ENCODE measurements at regions not wholly inside any gene's neighbourhood (a gene's known extent, or its start where the extent isn't known, plus 50 kb on each side); places are given as distances from the start of the nearest gene placed in this dataset.
"Not testable (repeated sequence)": the region's sequence is repeated elsewhere in the genome, so short reads cannot be mapped to it uniquely, and the experiment has no call there.

DNA sequence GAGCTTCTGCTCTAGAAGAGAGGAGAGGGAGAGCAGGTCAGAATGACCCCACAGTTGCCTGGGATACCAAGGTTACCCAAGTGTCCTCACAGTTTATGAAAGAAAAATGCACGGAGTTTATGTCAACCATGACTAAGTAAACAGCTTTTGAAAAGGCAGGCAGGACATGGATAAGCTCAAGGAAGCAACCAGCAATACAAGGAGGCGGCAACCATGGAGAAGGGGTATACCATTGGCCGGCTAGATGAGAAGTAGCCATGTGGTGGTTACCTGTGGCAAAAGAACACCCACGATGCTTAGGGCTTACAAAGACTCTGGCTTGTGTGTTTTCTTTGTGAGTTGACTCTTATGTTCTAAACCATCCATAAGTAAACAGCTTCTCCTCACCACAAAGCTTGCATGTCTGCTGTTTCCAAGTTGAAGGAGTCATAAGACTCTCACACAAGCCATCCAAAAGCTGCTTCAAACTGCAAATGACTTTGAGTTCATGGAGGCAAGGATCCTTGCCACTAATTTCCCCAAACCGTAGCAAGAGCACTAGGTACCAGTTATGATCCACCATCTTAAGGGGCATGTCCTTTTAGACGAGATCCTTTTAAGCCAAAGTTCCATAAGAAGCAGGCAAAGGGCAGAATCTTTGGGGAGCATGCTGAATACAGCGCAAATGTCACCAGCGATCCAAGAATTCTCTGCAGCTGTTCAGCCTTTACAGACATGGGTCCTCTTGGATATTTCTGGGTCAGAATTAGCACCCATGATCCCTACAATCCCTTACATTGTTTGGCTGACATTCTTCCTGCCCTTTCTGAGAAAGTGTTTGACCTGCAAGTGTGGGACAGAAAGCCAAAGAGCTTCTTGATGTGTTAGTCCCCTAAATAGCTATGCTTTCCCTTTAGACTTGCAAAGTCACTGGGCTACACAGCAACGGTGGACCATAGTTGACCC is 74.8 kb upstream of the IPO5 start:
- DNase-seq = no peak

DNA sequence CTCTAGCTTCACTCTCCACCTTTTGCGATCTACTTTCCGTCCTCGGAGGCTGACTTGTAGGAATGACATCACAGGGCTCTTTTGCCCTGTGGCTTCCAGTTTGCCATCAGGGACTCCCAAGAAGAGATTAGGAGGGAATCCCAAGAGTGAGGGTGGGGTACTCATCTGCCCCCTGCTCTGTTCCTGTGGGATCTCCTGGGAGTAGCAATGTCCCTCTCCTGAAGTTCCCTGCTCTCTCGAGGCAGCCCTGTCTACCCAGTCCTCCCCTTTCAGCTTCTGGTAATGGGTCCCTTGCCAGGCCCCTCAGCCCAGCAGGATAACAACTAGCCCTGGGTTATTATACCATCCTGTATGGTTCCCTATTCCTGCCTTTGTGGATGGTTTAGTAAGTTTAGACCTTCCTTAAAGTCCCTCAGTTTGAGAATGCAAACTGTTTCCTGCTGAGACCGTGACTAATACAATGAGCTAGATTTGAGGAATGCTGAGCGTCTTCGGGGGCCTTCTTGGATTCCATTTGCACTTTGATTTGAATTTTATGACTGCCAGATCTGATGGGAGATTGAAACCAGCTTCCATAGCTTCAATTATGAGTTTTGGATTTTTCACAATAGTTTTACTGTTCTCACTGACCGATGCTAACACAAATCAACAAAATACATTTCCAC is 73.7 kb upstream of the IPO5 start:
- no peak for DNase-seq

DNA sequence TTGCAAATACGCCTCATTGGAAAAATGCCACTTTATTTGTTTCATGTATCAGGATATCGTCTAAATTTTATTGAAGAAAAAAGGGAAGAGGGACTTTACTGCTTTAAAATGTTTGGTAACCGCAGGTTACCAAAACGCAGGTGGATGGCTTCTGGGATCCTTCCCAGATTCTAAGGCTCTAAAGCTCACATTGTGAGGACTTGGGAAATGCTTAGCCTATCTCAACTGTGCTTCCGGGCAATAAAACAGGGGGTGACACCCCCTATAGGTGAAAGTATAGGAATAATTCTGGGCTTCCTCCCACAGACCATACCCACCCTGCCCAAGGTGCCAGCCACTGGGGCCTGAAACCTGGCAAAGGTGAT is 73.2 kb upstream of the IPO5 start:
- no peak for DNase-seq

GRCh38 chr13:97881556-97881955 is 71.9 kb upstream of the IPO5 start:
- DNase-seq = no peak

DNA sequence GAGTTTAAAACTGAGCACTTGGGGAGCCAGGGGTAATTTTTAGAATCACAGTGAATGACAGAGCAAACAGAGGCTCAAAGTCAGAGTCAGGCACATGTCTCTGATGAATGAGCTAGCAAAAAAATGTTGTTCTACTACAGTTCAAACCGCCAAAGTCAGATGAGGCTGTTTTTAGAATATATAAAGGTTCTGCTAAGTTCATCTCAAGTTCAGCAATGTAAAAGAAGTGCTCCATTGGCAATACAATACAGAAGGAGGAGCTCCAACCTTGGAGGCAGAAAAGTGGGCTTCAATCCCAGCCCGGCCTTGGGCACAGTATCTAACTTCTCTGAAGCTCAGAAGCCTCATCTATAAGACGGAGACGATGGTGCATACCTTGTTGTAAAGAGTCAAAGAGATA is 70.1 kb upstream of the IPO5 start:
- DNase-seq = no peak

DNA sequence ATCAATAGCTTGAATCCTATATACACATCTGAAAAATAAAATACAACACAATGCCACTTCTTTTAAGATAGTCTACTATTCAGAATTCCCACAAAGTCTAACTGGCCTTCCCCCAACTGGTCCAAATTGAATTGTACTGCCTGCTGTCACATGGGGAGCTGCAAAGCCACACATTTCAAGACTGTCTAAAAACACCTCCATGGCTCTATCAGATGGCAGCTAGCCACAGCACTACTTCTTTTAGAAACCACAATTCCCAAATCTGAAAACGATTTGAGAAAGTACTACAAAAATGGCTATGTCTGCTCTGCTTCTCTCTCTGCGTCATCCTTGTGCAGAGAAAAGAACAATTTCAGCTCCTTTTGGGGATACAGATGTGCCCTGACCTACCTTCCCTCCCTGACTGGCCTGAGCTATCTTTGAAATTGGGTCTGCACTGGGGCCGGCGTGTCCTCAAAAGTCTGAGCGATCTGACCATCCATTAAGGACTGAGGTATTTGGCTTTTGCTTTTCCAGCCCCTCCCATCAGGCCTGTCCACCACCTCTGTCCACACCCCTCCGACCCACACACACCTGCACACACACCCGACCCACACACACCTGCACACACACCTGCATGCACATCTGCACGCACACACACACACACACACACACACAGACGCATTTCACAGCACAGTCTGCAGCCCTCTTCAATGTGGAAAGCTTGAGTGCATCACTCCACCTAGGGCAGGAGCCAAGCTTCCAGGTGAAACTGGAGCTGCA is 68.6 kb upstream of the IPO5 start:
- DNase-seq = no peak

DNA sequence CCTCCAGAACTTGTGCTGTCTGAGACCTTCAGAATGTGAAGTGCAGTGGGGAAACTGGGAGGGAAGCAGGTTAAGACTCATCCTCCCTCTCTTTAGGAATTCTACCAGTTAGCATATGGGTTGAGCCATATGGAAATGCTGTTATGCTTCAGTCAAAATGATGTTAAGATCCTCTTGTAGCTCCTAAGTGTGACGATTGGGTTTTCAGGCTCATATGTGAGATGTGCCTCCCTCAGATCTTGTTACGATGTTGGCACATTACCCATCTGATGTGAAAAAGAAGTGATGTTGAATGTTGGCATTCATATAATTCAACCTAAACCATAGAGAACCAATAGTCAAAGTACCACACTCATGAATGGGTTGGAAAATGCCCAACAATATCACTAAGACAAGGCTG is 67.8 kb upstream of the IPO5 start:
- no peak for DNase-seq

DNA sequence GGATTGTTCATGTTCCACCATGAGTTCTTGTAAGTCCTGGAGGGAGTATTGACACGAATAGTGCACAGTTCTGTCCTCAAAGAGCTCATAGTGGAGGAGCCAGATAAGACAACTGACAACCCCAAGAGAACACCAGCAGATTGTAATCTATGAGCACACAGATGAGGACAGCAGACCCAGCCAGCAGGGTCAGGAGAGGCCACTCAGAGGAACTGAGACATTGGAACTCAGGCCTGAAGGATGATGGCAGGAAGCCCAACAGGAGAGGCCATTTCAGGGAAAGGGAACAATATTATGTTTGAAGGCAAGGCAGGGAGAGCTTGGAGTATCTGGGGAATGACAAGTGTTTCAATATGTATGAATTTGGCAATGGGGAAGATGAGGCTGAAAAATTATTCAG is 63.7 kb upstream of the IPO5 start:
- no peak for DNase-seq

DNA sequence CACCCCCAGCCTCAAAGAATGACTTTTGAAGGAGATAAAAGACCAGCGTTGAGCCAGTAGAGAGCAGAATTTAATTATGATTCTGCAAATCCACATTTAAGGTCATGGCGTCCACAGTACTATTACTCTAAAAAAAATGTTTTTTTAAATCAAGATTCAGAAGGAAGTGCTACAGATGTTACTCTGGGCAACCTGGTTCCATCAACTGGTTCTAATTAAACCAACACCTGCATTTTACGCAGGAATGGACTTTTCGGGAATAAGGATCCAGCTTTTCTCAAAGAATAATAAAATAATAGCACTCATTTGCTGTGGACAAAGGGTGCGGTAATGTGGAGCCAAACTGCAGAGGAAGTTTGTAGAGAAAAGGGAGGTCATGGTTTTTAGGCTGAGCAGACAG is 62.9 kb upstream of the IPO5 start:
- DNase-seq = no peak

DNA sequence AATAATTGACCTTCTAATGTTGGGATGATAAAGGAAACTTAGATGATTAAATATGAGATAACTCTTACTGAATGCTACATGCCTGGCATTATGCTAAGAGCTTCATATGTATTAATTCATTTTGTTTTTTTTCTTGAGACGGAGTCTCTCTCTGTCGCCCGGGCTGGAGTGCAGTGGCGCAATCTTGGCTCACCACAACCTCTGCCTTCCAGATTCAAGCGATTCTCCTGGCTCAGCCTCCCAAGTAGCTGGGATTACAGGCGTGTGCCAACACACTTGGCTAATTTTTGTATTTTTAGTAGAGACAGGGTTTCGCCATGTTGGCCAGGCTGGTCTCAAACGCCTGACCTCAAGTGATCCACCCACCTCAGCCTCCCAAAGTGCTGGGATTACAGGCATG is 61.5 kb upstream of the IPO5 start:
- not testable (repeated sequence) for DNase-seq

- no peak for DNase-seq
These were observed 60.8 kb upstream of the IPO5 start for GRCh38 chr13:97892717-97893116.

DNA sequence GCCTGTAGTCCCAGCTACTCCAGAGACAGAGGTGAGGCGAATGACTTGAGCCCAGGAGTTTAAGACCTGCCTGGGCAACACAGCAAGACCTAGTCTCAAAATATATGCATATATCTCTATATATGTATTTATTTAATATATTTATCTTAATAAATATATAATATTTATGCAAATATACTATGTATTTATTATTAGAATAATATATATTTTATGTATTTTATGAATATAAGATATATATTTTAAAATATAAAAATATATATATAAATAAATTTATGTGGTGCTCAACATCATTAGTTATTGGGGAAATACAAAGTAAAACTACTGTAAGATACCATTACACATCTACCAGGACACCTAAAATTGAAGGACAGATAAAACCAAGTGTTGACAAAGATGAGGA is 58.1 kb upstream of the IPO5 start:
- no peak for DNase-seq

DNA sequence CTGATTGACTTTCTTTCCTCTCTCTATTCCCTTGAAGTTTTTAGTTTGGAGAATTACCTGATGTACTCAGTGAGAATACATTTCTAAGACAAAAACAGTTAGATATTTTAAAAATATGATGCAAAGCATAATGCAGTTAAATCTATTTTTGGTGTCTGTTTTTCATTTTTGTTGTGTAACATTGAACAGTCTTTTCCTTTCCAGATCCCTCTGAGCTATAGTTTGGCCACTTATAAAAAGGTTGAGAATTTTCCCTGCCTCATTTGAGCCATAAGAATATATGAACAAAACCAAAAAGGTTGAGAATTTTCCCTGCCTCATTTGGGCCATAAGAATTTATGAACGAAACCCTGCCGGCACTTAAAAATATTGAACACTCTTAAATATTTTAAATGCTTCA is 57.0 kb upstream of the IPO5 start:
- DNase-seq = no peak

GRCh38 chr13:97901716-97902115 is 51.8 kb upstream of the IPO5 start:
- DNase-seq = no peak

Data from 8988T (cell line).